WI38 (cell line): ENCODE measurements at regions not wholly inside any gene's neighbourhood (a gene's known extent, or its start where the extent isn't known, plus 50 kb on each side); places are given as distances from the start of the nearest gene placed in this dataset.

Source experiments
- H3K4me3 ChIP-seq: 2 replicates; pipeline ENCODE4 v1.5.1; 2011; ENCODE audit warnings: low read depth, mild to moderate bottlenecking, control low read depth, low read length
- CTCF ChIP-seq: IDR thresholded peaks from 2 replicates; pipeline ENCODE4 v1.5.1; 2012; ENCODE audit warnings: low read depth, mild to moderate bottlenecking, control low read depth, low read length

DNA sequence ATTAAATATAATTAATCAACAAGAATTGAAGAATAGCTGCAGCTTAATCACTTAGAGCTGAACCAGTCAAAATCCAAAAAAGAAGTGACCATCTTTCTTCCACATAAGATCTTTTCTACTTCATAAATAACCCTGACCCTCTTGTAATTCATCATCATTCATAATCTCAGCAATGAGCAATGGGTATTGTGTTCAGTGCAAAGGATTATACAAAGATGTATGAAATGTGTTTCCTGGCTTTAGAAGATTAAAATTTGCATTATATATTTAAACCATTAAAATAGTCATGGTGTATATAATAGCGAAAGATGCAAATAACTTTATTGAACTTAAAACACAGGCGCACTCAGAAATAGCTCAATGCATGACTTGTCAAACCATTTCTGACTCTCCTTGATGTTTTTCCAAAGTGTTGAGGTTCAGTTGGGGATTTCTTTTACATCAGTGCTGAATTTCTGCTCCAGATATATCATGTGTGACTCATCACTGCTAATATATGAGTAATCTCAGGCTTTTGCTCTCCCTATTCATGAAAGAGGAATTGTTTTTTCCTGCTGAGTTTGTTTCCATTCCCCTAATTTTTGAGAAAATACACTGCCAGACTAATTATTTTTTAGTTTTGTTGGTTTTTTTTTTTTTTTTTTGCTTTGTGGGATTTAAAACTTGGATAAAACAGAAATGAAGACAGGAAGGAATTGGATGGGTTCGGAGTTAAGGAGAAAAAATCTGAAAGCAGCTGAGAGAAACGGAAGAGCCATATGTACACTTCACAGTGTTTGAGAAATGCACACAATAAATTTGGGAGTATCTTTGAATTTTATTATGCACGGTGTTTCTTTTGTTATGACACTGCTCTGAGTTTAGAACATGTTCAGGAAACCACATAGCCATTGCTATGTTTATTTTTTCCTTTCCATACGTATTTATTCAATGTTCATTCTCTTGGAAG is 290.1 kb upstream of the PCDH7 start:
- H3K4me3 ChIP-seq = no peak overlapping the region
- no peak for TF ChIP-seq CTCF

GRCh38 chr4:30434656-30435055 is 285.5 kb upstream of the PCDH7 start:
- no peak for TF ChIP-seq CTCF
- no peak overlapping the region for H3K4me3 ChIP-seq

GRCh38 chr4:30436394-30436793 is 283.8 kb upstream of the PCDH7 start:
- no peak for TF ChIP-seq CTCF
- H3K4me3 ChIP-seq = no peak overlapping the region

DNA sequence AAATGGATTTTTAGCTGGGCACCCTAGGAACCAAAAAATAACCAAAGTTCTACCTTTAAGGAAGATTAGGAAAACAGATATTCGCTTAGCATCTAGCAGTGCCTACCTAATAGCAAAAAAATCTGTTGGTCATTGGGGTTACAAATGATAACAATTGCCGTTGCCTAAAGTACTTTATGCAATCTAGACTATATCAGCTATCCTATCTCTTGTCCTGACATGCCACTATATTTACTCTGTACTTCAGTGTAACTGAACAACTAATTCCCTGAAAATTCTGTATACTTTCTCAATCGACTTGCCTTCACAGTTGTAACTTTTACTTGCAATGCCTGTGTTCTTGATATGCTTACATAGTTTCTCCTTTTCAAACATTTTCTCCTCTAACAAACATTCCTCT is 282.9 kb upstream of the PCDH7 start:
- no peak overlapping the region for H3K4me3 ChIP-seq
- no peak for TF ChIP-seq CTCF

- no peak overlapping the region for H3K4me3 ChIP-seq
- TF ChIP-seq CTCF = no peak
Measured at GRCh38 chr4:30443289-30443688, 276.9 kb upstream of the PCDH7 start.

DNA sequence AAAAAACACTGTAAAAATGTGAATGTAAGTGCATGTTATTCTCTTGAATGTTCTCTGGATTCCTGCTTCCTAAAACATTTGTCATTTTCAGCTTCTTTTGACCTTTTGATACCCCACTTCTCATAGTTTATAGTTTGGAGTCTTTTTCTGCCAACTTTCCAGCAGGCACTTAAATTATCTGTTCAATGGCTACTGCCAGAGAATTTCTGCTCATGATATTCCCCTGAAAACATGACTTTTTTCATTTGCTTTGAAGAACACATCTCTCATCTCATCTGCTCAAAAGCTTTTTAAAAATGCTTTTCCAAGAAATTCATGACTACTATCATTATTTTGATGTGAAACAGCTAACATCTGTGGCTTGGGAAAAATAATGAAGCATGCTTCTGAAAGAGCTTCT is 269.7 kb upstream of the PCDH7 start:
- no peak overlapping the region for H3K4me3 ChIP-seq
- TF ChIP-seq CTCF = no peak

DNA sequence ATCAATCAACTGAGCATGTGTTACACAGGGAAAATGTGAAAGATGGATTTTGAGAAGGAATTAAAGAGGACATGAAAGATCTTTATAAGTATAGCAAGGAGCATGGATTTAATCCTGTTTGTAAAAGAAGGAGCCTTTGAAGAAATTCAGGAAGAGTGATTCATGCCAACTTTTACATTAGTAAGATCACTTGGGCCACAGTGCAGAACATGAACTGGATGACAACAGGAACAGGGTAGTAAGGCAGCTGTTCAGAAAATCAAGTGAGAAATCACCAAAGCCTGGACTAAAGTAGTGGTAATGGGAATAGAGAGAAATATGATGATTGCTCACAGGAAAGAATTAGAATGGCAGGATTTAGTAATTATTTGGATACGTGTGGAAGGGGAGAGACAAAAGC is 265.7 kb upstream of the PCDH7 start:
- H3K4me3 ChIP-seq = no peak overlapping the region
- TF ChIP-seq CTCF = no peak
